A673 (cell line): ENCODE measurements at regions not wholly inside any gene's neighbourhood (a gene's known extent, or its start where the extent isn't known, plus 50 kb on each side); places are given as distances from the start of the nearest gene placed in this dataset.

Experiments
- BruUV-seq: library from RNA; stranded (reverse); fragments of 400-500 nt; replicated peaks from 2 replicates; lab custom pipeline; 2021; lab: Mats Ljungman, UMichigan
- CTCF ChIA-PET: fragments of 300-600 bp; sonication (Branson Sonifier 250); formaldehyde crosslinking; loops from one replicate; lab custom pipeline; 2022; ENCODE audit warnings: antibody characterized with exemption; lab: Charles Lee
- POLR2A ChIA-PET: fragments of 300-600 bp; sonication (Branson Sonifier 250); formaldehyde crosslinking; loops from one replicate; lab custom pipeline; 2022; ENCODE audit warnings: antibody characterized with exemption; ENCODE audit not compliant: low non-redundant PET; lab: Charles Lee
- DNase-seq: peaks from one replicate; pipeline ENCODE4 v3.0.0-alpha.2; 2015; ENCODE audit warnings: low spot score
- H3K27ac ChIP-seq: fragments of 200-600 bp; sonication (generic); 2 replicates; pipeline ENCODE4 v1.5.1; 2016; ENCODE audit warnings: mixed run types, low read depth, mild to moderate bottlenecking, mixed read lengths, antibody characterized with exemption, low read length; ENCODE audit not compliant: poor library complexity, severe bottlenecking
- H3K27me3 ChIP-seq: fragments of 200-600 bp; sonication (generic); replicated peaks from 2 replicates; pipeline ENCODE4 v1.6.1; 2017; ENCODE audit warnings: mixed run types, low read depth, mild to moderate bottlenecking, mixed read lengths, antibody characterized with exemption, low read length; ENCODE audit not compliant: insufficient read depth, poor library complexity
- H3K36me3 ChIP-seq: fragments of 200-600 bp; sonication (generic); 2 replicates; pipeline ENCODE4 v1.6.1; 2016; ENCODE audit warnings: mixed run types, mild to moderate bottlenecking, mixed read lengths, antibody characterized with exemption, low read length; ENCODE audit not compliant: insufficient read depth, poor library complexity, severe bottlenecking
- H3K4me1 ChIP-seq: fragments of 200-600 bp; sonication (generic); 2 replicates; pipeline ENCODE4 v1.6.1; 2017; ENCODE audit warnings: mixed run types, mild to moderate bottlenecking, mixed read lengths, antibody characterized with exemption, low read length; ENCODE audit not compliant: insufficient read depth, poor library complexity, severe bottlenecking
- H3K4me3 ChIP-seq: fragments of 200-600 bp; sonication (generic); 2 replicates; pipeline ENCODE4 v1.5.1; 2016; ENCODE audit warnings: low read depth, mixed run types, mild to moderate bottlenecking, mixed read lengths, low read length; ENCODE audit not compliant: poor library complexity, severe bottlenecking
- H3K9me3 ChIP-seq: fragments of 200-600 bp; sonication (generic); 2 replicates; pipeline ENCODE4 v1.6.1; 2016; ENCODE audit warnings: mixed run types, low read depth, mild to moderate bottlenecking, mixed read lengths, antibody characterized with exemption, low read length; ENCODE audit not compliant: poor library complexity, severe bottlenecking
- EZH2 ChIP-seq: fragments of 200-600 bp; sonication (generic); IDR thresholded peaks from 2 replicates; pipeline ENCODE4 v1.6.1; 2017; ENCODE audit warnings: borderline replicate concordance, low read depth, mild to moderate bottlenecking, mixed read lengths, antibody characterized with exemption, low read length; ENCODE audit not compliant: poor library complexity, severe bottlenecking
- intact Hi-C: fragments of 100-400 bp; cut with micrococcal nuclease; formaldehyde crosslinking; loops from one replicate; pipeline ENCODE4 v1.10.0; 2022; ENCODE audit not compliant: unreplicated experiment
- TF ChIP-seq, protein P1 (sequence below): fragments of 300-800, 200-600 bp; sonication (generic); conservative IDR thresholded peaks from 2 replicates; pipeline ENCODE4 v1.5.1; 2017; ENCODE audit warnings: low read depth, mild to moderate bottlenecking, antibody characterized with exemption, low read length, moderate library complexity, mixed read lengths

DNA sequence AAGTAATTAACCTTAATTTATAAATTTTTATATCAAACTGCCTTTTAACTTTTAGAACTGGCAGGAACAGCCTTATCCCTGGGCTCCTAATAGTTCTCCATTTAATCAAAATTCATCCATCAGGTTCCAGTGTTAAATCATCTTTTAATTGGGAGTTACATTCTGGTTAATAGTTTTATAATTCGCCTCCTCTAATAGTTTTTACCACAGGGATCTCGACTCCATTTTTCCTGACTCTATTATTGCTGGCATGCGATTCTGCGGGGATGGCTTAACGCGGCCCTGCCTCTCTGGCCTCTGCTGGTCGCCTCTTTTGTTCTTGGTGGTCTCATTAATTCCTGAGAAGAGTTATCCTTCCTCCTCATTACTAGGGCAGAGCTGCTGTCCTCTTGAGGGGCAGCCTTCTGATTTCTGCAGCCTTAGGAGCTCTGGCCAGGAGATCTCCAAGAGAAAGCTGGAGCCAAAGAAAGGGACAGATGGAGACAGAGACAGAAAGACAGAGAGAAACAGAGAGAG, 71.1 kb downstream of the MRM1 start:
- ChIA-PET POLR2A (no interaction called here), CTCF (no interaction called here)

DNA sequence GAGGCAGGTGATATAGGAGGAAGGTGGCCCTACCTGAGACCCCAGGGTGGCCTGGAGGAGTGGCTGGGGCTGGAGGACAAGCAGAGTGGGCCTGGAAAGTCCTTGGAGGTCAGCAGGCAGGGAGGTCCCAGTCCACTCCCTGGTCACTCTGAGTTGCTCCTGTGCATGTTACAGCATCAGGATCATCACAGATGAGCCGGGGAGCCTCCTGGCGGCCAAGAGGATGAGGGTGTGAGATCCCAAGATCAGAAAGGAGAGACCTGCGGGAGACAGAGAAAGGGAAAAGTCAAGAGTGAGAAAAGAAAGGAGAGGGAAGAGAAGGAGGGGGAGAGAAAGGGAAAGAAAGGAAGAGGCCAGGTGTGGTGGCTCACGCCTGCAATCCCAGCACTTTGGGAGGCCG, 71.7 kb downstream of the MRM1 start:
- Histone ChIP-seq H3K9me3 (no peaks in the 10 kb centered on the region), H3K4me3 (no peak overlapping the region), H3K27ac (no peak overlapping the region), H3K27me3 (no peaks in the 10 kb centered on the region), H3K36me3 (no peaks in the 10 kb centered on the region), H3K4me1 (no peaks in the 10 kb centered on the region)
- intact Hi-C loops: no loop called here
- no peak for DNase-seq
- BruUV-seq: no TSS peak
- CTCF ChIA-PET: no interaction called here
- POLR2A ChIA-PET: no interaction called here
- TF ChIP-seq EZH2: no peak
- TF ChIP-seq, protein P1, sequence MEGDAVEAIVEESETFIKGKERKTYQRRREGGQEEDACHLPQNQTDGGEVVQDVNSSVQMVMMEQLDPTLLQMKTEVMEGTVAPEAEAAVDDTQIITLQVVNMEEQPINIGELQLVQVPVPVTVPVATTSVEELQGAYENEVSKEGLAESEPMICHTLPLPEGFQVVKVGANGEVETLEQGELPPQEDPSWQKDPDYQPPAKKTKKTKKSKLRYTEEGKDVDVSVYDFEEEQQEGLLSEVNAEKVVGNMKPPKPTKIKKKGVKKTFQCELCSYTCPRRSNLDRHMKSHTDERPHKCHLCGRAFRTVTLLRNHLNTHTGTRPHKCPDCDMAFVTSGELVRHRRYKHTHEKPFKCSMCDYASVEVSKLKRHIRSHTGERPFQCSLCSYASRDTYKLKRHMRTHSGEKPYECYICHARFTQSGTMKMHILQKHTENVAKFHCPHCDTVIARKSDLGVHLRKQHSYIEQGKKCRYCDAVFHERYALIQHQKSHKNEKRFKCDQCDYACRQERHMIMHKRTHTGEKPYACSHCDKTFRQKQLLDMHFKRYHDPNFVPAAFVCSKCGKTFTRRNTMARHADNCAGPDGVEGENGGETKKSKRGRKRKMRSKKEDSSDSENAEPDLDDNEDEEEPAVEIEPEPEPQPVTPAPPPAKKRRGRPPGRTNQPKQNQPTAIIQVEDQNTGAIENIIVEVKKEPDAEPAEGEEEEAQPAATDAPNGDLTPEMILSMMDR: no peak

More for the DNA sequence above, 71.1 kb downstream of the MRM1 start:
- Histone ChIP-seq H3K4me1 (no peaks in the 10 kb centered on the region), H3K36me3 (no peaks in the 10 kb centered on the region), H3K27me3 (no peaks in the 10 kb centered on the region), H3K4me3 (no peak overlapping the region), H3K27ac (no peak overlapping the region), H3K9me3 (no peaks in the 10 kb centered on the region)
- intact Hi-C loops: no loop called here
- TF ChIP-seq EZH2: no peak
- TF ChIP-seq, protein P1: no peak
- BruUV-seq: no TSS peak
- no peak for DNase-seq

DNA sequence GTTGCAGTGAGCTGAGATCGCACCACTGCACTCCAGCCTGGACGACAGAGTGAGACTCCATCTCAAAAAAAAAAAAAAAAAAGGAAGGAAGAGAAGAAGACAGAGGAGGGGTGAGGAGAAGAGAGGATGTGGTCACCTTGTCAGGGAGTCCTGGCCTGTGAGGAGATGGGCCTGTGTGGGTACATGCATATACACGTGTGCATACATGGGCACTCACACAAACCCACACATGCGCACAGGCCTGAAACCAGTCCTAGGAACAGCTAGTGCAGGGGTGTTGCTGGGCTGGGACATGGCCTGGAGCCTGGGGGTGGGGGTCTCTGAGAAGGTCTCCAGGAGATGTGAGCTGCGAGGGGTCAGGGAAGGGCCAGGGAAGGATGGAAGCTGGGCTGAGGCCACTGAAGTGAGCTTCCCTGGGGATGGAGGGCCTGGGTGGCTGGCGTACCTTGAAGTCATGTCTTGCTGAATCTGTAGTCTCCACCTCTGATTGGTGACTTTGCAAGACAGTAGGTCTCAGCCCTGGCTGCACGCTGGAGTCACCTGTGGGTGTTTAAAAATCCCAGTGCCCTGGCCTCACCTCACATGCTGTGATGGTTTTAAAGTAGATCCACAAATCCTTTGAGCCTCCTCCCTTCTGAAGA, 72.4 kb downstream of the MRM1 start:
- Histone ChIP-seq H3K27me3 (no peaks in the 10 kb centered on the region), H3K4me3 (no peak overlapping the region), H3K4me1 (no peaks in the 10 kb centered on the region), H3K27ac (no peak overlapping the region), H3K9me3 (no peaks in the 10 kb centered on the region), H3K36me3 (no peaks in the 10 kb centered on the region)
- TF ChIP-seq, protein P1: no peak
- TF ChIP-seq EZH2: no peak
- intact Hi-C loops: no loop called here
- CTCF ChIA-PET: no interaction called here
- DNase-seq: no peak
- BruUV-seq: no TSS peak
- POLR2A ChIA-PET: no interaction called here
